ENCODE measurements at regions not wholly inside any gene's neighbourhood (a gene's known extent, or its start where the extent isn't known, plus 50 kb on each side); places are given as distances from the start of the nearest gene placed in this dataset.
A peak's percentile ranks its signal among the peaks of the same experiment; 100 is the strongest.

- no peak for DNase-seq (ENCODE audit: low spot score)
These were observed 84.7 kb upstream of the AKIP1 start for GRCh38 chr11:8826139-8826786.

- DNase-seq (ENCODE audit: low spot score): no peak
These were observed 84.0 kb upstream of the AKIP1 start for GRCh38 chr11:8826901-8827560.

DNA sequence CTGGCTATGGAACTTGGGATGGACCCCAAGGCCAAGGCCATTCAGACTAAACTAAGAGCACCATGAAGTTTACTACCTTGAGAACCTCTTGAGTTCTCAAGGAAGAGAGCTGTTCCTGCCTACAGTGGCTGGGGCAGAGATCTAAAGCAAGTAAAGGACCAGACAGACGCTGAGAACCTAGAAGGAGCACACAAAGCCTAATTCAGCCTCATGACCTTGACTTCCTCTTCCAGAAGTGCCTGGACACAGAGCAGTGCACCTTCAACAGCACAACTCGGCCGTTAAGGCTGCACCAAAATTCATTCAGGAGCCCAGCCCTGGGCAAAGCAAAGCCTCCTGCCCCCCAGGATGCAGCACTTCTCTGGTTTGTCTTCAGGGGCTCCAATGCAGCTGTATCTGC lies 82.9 kb upstream of the AKIP1 start:
- no peak for DNase-seq (ENCODE audit: low spot score)

DNA sequence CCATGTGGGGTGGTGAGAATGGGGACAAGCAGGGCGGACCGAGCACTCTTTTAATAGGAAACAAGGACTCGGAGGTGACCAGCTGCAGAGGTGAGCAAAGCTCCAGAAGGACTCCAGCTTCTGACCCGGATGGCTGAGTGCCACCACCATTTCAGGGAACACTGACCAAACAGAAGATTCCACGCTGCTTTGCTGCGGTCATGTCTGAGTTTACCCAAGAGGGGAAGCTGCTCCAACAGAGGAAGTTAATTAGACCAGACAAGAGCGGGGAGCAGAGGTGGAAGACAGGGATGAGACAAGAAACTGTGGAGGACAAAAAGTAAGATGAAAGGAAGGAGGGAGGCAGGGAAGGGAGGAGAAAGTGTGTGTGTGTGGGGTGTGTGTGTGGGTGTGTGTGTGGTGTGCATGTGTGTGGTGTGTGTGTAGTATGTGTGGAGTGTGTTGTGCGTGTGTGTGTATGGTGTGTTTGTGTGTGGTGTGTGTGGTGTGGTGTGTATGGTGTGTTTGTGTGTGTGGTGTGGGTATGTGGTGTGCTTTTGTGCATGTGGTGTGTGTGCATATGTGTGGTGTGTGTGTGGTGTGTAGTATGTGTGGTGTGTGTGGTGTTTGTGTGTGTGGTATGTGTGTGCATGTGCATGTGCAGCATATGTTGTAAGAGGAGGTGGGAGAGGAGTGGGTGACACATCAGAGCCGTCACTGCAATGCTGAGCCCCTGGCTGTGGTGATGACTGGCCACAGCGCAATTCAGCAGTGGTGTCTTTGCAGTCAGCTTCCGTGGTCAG lies 82.2 kb upstream of the AKIP1 start:
- DNase-seq (ENCODE audit: low spot score): no peak

DNA sequence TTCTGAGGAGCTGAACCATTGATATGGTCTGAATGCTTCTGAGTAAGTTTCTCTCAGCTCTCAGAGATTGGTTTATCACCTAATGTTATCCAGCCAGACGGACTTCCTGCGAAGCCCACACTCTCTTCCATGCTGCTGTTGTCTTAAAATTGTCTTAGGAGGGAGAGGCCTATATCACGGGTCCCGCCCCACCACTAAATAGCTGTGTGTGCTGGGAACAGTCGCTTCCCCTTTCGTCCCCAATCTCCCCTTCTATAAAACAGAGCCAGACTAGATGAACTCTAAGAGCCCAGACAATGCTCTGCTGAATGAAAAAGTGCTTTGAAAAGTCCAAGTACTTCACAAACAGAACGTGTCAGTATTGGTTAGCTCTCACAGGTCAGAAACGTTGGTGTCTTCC lies 81.4 kb upstream of the AKIP1 start:
- DNase-seq (ENCODE audit: low spot score): no peak

GRCh38 chr11:8830641-8831040 lies 80.3 kb upstream of the AKIP1 start:
- no peak for DNase-seq (ENCODE audit: low spot score)

DNA sequence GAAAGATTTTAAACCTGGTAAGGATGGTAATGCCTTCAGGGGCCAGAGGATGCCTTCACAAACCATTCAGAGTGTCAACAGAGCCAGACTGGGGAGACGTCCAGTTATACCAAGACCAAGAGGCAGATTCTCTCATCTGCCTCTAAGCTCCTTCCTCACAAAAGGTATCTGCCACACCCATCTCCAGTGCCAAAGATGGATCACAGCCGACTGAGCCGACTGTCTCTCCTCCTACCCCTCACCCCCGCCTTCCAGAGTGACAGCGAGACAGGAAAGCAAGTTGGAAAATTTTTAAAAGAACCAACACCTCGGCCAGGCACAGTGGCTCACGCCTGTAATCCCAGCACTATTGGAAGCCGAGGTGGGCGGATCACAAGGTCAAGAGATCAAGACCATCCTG lies 79.1 kb upstream of the AKIP1 start:
- no peak for DNase-seq (ENCODE audit: low spot score)

DNA sequence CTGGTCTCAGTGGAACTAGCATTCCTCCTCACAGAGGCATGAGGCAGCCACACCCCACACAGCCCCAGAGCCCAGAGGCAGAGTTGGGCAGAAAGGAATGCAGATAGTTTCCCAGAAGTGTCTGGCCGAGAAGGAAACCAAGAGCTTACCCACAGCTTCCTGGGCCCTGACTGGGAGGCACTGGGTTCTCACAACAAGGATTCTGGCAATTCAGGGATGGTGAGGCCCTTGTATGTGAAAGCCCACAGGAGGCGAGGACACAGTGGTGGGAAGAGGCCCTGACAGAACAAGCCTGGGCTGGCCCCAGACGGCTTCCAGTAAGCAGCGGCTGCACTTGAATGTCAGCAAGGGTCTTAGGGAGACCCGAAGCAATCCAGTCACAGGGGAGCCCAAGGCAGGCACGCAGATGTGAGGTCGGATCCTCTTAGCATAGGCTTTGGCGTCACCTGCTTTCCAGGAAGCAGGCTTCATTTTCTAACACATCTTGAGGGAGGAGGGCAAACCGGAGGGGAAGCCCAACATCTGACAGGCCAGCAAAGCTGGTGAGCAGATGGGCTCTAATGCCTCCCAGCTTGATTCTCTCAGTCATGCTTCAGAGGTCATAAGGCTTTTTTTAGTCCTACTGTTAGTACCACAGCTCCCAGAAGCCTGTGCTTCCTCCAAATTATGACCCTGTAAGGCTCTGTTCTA lies 78.3 kb upstream of the AKIP1 start:
- DNase-seq (ENCODE audit: low spot score): peak; percentile 86

GRCh38 chr11:8833568-8834315 lies 77.2 kb upstream of the AKIP1 start:
- DNase-seq (ENCODE audit: low spot score): peak; percentile 27

DNA sequence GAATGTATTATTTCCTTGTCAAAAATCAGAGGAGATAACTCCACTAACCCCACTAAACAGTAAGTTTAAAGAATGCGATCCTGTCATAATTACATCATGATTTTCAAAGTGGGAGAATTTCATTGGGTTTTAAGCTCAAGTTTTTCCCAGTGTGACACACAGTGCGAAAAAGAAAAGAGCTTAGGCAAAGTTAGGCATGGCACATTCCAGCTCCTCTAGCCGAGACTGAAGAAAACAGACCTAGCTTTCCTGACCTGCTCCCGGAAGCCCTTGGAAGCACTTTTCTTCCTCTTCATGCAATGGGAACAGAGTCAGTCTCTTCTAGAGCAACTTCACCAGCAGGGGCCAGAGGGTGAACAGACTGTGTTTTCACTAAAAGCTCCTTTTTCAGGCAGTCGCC lies 76.6 kb upstream of the AKIP1 start:
- no peak for DNase-seq (ENCODE audit: low spot score)

DNA sequence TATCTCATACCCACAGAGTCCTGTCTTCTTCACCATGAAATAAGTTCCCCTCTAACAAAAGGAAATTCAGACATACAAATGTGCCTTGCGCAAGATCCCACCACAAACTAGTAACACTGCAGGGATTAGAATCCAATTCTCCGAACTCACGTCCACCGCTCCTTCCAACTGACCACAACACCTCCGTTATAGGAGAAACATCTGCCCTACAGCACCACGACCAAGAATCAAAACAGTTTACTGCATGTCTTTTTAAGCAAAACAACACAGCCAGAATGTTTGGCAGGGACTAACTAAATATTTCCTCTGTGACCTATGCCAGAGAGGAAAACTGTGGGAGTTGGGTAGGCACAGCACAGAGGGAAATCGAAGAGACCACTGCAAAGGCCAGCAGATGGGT lies 72.7 kb upstream of the AKIP1 start:
- DNase-seq (ENCODE audit: low spot score): no peak

GRCh38 chr11:8839306-8839956 lies 71.6 kb upstream of the AKIP1 start:
- no peak for DNase-seq (ENCODE audit: low spot score)

- DNase-seq (ENCODE audit: low spot score): no peak
These were observed 70.7 kb upstream of the AKIP1 start for GRCh38 chr11:8839957-8840945.

DNA sequence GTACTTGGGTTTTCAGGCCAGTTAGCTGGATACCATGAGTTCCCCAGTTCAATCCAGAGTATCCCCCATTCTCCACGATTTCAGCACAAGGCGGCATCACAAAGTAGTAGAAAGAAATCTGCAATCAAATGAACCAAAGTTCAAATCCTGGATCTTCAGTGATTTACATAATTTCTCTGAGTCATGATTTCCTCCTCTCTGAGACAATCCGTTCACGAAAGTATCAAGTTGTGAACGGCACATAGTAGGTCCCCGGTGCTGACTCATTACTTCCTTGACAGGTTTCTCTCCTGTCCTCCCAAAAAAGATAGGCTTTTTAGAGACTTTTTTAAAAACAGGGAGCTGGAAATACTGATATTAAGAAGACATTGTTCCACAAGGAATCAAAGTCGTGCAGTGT lies 69.1 kb upstream of the AKIP1 start:
- DNase-seq (ENCODE audit: low spot score): no peak

GRCh38 chr11:8858808-8859207 lies 52.2 kb upstream of the AKIP1 start:
- no peak for DNase-seq (ENCODE audit: low spot score)
